ENCODE measurements at regions not wholly inside any gene's neighbourhood (a gene's known extent, or its start where the extent isn't known, plus 50 kb on each side); places are given as distances from the start of the nearest gene placed in this dataset.

DNA sequence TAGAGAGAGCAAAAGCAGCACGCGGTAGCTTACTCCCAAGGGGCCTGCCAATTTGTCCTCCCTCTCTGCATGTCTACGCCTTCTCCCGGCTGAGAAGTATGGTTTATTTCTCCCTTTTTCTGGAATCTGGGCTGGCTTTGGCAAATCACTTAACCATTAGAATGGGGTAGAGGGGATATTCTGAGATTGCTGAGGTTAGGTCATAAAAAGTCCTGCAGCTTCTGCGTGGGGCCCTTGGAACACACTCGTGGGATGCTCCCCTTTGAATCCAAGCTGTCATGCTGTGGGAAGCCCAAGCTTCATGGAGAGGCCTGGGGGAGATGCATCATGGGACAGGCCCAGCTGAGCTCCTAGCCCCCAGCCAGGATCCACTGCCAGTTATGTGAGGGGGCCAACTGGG, 403.6 kb upstream of the MAF start:
- Histone ChIP-seq H3K4me3 (no peak overlapping the region), H3K9me3 (replicated peaks in 1 of 3) (no peaks in the 10 kb centered on the region), H3K4me1 (replicated peaks in 1 of 2) (no peaks in the 10 kb centered on the region), H3K27ac (no peak overlapping the region), H3K27me3 (no peaks in the 10 kb centered on the region), H3K36me3 (replicated peaks in 1 of 2) (no peaks in the 10 kb centered on the region)
- DNase-seq = no peak
- intact Hi-C loops (cut with DNase I) = no loop called here
- TF ChIP-seq, protein P1, sequence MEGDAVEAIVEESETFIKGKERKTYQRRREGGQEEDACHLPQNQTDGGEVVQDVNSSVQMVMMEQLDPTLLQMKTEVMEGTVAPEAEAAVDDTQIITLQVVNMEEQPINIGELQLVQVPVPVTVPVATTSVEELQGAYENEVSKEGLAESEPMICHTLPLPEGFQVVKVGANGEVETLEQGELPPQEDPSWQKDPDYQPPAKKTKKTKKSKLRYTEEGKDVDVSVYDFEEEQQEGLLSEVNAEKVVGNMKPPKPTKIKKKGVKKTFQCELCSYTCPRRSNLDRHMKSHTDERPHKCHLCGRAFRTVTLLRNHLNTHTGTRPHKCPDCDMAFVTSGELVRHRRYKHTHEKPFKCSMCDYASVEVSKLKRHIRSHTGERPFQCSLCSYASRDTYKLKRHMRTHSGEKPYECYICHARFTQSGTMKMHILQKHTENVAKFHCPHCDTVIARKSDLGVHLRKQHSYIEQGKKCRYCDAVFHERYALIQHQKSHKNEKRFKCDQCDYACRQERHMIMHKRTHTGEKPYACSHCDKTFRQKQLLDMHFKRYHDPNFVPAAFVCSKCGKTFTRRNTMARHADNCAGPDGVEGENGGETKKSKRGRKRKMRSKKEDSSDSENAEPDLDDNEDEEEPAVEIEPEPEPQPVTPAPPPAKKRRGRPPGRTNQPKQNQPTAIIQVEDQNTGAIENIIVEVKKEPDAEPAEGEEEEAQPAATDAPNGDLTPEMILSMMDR (IDR thresholded peaks at IDR 0.05) = no peak
- no peak for TF ChIP-seq POLR2A (IDR thresholded peaks at IDR 0.05)
- WGBS, 4 donors = 84 to 96% (median 93%) methylated on average over 6 of the region's 6 CpGs

DNA sequence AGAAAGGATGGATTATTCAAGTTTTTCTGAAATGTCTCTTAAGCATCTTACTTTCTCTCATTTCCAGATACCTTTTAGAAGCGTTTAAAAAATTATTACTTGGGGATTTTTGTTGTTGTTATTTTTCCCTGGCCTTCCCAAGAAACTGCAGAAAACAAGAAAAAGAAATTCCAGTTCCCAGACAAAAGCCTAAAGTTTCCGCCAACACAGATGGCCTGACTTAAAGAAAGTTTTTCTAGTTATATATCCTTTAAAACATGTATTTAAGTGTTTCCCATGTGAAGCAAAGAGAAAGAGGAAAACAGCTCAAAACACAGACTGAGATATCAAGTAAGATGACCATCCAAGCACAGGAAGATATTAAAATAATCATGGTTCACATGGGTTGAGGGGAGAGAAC, 401.7 kb upstream of the MAF start:
- TF ChIP-seq, protein P1 (IDR thresholded peaks at IDR 0.05) = no peak
- no peak for TF ChIP-seq POLR2A (IDR thresholded peaks at IDR 0.05)
- H3K4me1 ChIP-seq (replicated peaks in 1 of 2) = no peaks in the 10 kb centered on the region
- WGBS, 4 donors = 77 to 97% (median 86%) methylated on average over 2 of the region's 2 CpGs
- H3K27me3 ChIP-seq = no peaks in the 10 kb centered on the region
- H3K27ac ChIP-seq = no peak overlapping the region
- no peak overlapping the region for H3K4me3 ChIP-seq
- no peaks in the 10 kb centered on the region for H3K36me3 ChIP-seq (replicated peaks in 1 of 2)
- H3K9me3 ChIP-seq (replicated peaks in 1 of 3) = no peaks in the 10 kb centered on the region
- DNase-seq = no peak
- intact Hi-C loops (cut with DNase I) = no loop called here

DNA sequence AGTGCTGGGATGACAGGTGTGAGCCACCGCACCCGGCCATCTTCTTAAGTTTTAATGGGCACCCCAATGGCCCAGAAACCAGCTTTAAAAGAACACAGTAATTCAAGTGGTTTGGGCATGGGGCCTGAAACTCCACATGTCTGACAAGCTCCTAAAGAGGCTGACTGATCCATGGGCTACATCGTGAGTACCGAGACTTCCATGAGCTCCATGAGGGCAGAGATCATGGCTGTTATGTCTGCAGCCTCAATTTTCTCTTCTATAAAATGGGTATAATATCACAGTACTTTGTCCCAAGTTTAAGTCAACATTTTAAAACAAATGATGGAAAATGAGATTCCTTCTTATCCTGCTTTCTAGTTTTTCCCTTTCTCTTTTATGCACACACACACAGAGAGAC, 397.6 kb upstream of the MAF start:
- Histone ChIP-seq H3K4me1 (replicated peaks in 1 of 2) (no peaks in the 10 kb centered on the region), H3K27me3 (no peaks in the 10 kb centered on the region), H3K4me3 (no peak overlapping the region), H3K9me3 (replicated peaks in 1 of 3) (no peaks in the 10 kb centered on the region), H3K36me3 (replicated peaks in 1 of 2) (no peaks in the 10 kb centered on the region), H3K27ac (no peak overlapping the region)
- intact Hi-C loops (cut with DNase I) = no loop called here
- WGBS, 4 donors = 87 to 95% (median 93%) methylated on average over 4 of the region's 4 CpGs
- DNase-seq = no peak
- no peak for TF ChIP-seq POLR2A (IDR thresholded peaks at IDR 0.05)
- TF ChIP-seq, protein P1 (IDR thresholded peaks at IDR 0.05) = no peak

DNA sequence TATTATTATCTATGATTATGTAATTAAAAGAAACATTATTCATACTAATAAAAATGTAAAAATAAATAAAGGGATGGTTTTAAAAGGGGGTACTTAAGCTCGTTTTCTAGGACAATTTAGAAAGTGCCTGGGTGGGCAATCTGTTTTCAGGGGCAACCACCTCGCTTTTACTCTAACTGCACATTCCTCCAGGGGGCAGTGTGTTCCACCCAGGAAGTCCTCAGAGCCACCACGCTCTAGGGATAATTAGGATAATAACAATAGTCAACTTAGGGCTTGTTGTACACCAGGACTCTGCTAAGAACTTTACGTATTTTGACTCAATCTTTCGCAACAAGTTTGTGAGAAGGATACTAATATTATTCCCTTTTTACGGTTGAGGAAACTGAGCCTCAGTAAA, 396.7 kb upstream of the MAF start:
- intact Hi-C loops (cut with DNase I) = no loop called here
- H3K27ac ChIP-seq = no peak overlapping the region
- no peaks in the 10 kb centered on the region for H3K4me1 ChIP-seq (replicated peaks in 1 of 2)
- H3K36me3 ChIP-seq (replicated peaks in 1 of 2) = no peaks in the 10 kb centered on the region
- 66 to 75% (median 71%) methylated on average over 6 of the region's 6 CpGs for WGBS, 4 donors
- no peaks in the 10 kb centered on the region for H3K27me3 ChIP-seq
- TF ChIP-seq, protein P1 (IDR thresholded peaks at IDR 0.05) = peak; percentile 9 to 46 (median 26)
- no peak for TF ChIP-seq POLR2A (IDR thresholded peaks at IDR 0.05)
- peak in 2 of 7 donors; percentile 5 to 32 for DNase-seq
- H3K9me3 ChIP-seq (replicated peaks in 1 of 3) = no peaks in the 10 kb centered on the region
- H3K4me3 ChIP-seq = no peak overlapping the region
